ENCODE measurements at regions not wholly inside any gene's neighbourhood (a gene's known extent, or its start where the extent isn't known, plus 50 kb on each side); places are given as distances from the start of the nearest gene placed in this dataset.
A peak's percentile ranks its signal among the peaks of the same experiment; 100 is the strongest.

- H3K27ac ChIP-seq: peak overlapping the region; percentile 34; the same call in 1 of the 2 replicates
- TF ChIP-seq ZFX (IDR thresholded peaks at IDR 0.05) (no peak), CTCF (conservative IDR thresholded peaks at IDR 0.05) (peak; percentile 76)
These were observed 714.4 kb upstream of the TBX3 start for GRCh38 chr12:115398311-115398781.

- no peak overlapping the region for H3K27ac ChIP-seq
- TF ChIP-seq ZFX (IDR thresholded peaks at IDR 0.05) (no peak), CTCF (conservative IDR thresholded peaks at IDR 0.05) (no peak)
These were observed 712.6 kb upstream of the TBX3 start for GRCh38 chr12:115396567-115396966.

DNA sequence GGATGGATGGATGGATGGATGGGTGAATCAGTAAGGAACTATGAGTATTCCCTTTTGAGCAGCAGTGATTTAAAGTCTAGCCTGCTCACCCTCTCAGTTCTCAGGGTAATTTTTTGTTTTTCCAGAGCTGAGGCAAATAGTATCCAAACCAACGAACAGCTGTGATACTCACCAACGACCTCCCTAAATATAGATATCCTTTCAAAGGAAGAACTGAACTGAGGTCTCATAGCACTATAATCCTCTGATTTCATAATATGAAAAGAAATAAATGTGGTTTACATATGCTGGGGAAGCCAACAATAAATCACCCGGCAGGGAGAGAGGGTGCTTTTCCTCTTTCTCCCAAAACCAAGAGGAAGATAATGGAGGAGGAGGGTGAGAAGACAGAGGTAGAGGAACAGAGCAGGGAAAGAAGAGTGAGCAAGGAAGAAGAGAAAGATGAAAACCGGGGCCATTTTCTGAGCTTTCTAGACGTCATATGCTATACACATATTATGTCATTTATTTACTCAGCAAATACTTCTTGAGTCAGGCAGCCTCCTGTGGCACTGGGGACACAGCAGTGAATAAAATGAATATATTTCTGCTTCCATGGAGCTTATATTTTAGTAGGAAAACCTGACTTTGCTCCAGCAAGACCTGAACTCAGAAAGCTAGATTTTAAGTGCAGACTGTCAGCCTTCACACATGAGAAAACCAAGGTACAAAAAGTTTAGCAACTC, 710.7 kb upstream of the TBX3 start:
- TF ChIP-seq ZFX (IDR thresholded peaks at IDR 0.05): no peak
- no peak for TF ChIP-seq CTCF (conservative IDR thresholded peaks at IDR 0.05)
- H3K27ac ChIP-seq: no peak overlapping the region

GRCh38 chr12:115388139-115388538, 704.2 kb upstream of the TBX3 start:
- no peak for TF ChIP-seq ZFX (IDR thresholded peaks at IDR 0.05)
- TF ChIP-seq CTCF (conservative IDR thresholded peaks at IDR 0.05): no peak

GRCh38 chr12:115387467-115387901, 703.5 kb upstream of the TBX3 start:
- H3K27ac ChIP-seq: no peak overlapping the region
- TF ChIP-seq ZFX (IDR thresholded peaks at IDR 0.05): no peak
- TF ChIP-seq CTCF (conservative IDR thresholded peaks at IDR 0.05): no peak

More at GRCh38 chr12:115388139-115388538, 704.2 kb upstream of the TBX3 start:
- no peak overlapping the region for H3K27ac ChIP-seq

DNA sequence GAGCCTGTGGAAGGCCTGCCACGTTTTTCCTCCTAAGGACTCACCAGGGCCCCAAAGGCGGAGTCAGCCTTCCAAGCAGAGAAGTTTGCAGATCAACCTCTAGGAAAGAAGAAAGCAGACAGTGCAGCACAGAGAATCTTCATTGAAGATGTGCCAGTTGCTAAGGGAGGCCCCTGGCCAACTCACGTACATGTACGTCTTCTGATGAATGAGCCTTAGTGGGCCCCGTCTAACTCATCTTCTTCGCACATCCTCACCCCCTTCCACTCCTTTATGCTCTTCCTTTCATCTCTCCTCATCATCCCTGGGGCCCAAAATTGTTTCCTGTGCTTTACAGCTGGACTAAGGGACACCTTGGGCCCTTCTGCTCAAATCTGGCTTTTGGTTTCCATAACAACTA, 703.0 kb upstream of the TBX3 start:
- no peak for TF ChIP-seq CTCF (conservative IDR thresholded peaks at IDR 0.05)
- TF ChIP-seq ZFX (IDR thresholded peaks at IDR 0.05): no peak
- no peak overlapping the region for H3K27ac ChIP-seq

DNA sequence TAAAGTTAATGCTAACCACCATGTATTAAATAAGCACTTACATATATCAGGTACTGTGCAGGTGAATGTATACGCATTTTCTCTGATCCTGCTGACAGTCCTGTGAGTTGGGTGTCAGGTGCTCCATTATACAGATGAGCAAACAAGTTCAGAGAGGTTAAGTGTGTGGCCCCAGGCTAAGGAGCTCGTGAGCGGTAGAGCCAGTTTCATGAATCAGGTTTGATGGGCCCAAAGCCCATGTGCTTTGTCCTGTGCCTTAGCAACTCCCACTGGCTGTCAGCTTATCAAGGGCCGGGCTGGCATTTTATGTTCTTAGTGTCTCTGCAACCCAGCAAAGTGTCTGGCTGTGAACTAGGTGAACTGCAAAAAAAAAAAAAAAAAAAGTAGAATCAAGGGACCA, 701.2 kb upstream of the TBX3 start:
- TF ChIP-seq ZFX (IDR thresholded peaks at IDR 0.05) (no peak), CTCF (conservative IDR thresholded peaks at IDR 0.05) (no peak)
- no peak overlapping the region for H3K27ac ChIP-seq

Data from C4-2B (cell line).